WERI-Rb-1 (cell line): ENCODE measurements at regions not wholly inside any gene's neighbourhood (a gene's known extent, or its start where the extent isn't known, plus 50 kb on each side); places are given as distances from the start of the nearest gene placed in this dataset.

Experiments
- DNase-seq: peaks from one replicate; pipeline ENCODE4 v3.0.0-alpha.2; 2020
- H3K27ac ChIP-seq: fragments of 250-450 bp; sonication (Bioruptor Pico); 2 replicates; pipeline ENCODE4 v1.5.1; 2020; ENCODE audit warnings: mild to moderate bottlenecking, moderate library complexity
- H3K27me3 ChIP-seq: fragments of 250-450 bp; sonication (Bioruptor Pico); 2 replicates; pipeline ENCODE4 v1.5.1; 2021; ENCODE audit warnings: mild to moderate bottlenecking, low read depth, moderate library complexity; ENCODE audit not compliant: insufficient read depth, severe bottlenecking
- H3K36me3 ChIP-seq: fragments of 250-450 bp; sonication (Bioruptor Pico); 2 replicates; pipeline ENCODE4 v1.5.1; 2020; ENCODE audit warnings: mild to moderate bottlenecking, moderate library complexity
- H3K4me3 ChIP-seq: 2 replicates; pipeline ENCODE4 v1.5.1; 2011; ENCODE audit warnings: low read depth, mild to moderate bottlenecking, control low read depth, low read length
- H3K9me3 ChIP-seq: fragments of 250-450 bp; sonication (Bioruptor Pico); 2 replicates; pipeline ENCODE4 v1.5.1; 2021; ENCODE audit warnings: mild to moderate bottlenecking, moderate library complexity; ENCODE audit not compliant: severe bottlenecking
- CTCF ChIP-seq: IDR thresholded peaks from 2 replicates; pipeline ENCODE4 v1.5.1; 2011; ENCODE audit warnings: low read depth, mild to moderate bottlenecking, control low read depth, inconsistent platforms, low read length

GRCh38 chr2:67217398-67217797 lies 179.7 kb upstream of the ETAA1 start:
- H3K27ac ChIP-seq: no peak overlapping the region
- no peaks in the 10 kb centered on the region for H3K9me3 ChIP-seq
- peaks cover 19% of the 10 kb centered on the region for H3K27me3 ChIP-seq
- no peak for DNase-seq
- no peak overlapping the region for H3K4me3 ChIP-seq
- H3K36me3 ChIP-seq: no peaks in the 10 kb centered on the region
- TF ChIP-seq CTCF: no peak

- Histone ChIP-seq H3K4me3 (no peak overlapping the region), H3K27me3 (peaks cover 16% of the 10 kb centered on the region), H3K9me3 (no peaks in the 10 kb centered on the region), H3K27ac (no peak overlapping the region), H3K36me3 (no peaks in the 10 kb centered on the region)
- DNase-seq: no peak
- no peak for TF ChIP-seq CTCF
Observed at GRCh38 chr2:67218056-67218455, 179.1 kb upstream of the ETAA1 start.

GRCh38 chr2:67219651-67220050 lies 177.5 kb upstream of the ETAA1 start:
- H3K27me3 ChIP-seq: peaks cover 24% of the 10 kb centered on the region
- no peak overlapping the region for H3K4me3 ChIP-seq
- no peaks in the 10 kb centered on the region for H3K36me3 ChIP-seq
- H3K9me3 ChIP-seq: no peaks in the 10 kb centered on the region
- no peak for DNase-seq
- no peak for TF ChIP-seq CTCF
- no peak overlapping the region for H3K27ac ChIP-seq

- Histone ChIP-seq H3K27ac (no peak overlapping the region), H3K9me3 (no peaks in the 10 kb centered on the region), H3K27me3 (peaks cover 21% of the 10 kb centered on the region), H3K36me3 (no peaks in the 10 kb centered on the region), H3K4me3 (no peak overlapping the region)
- DNase-seq: no peak
- TF ChIP-seq CTCF: no peak
Observed at GRCh38 chr2:67221266-67221665, 175.9 kb upstream of the ETAA1 start.

GRCh38 chr2:67225287-67225973 lies 171.7 kb upstream of the ETAA1 start:
- no peaks in the 10 kb centered on the region for H3K36me3 ChIP-seq
- H3K4me3 ChIP-seq: no peak overlapping the region
- TF ChIP-seq CTCF: no peak
- no peak overlapping the region for H3K27ac ChIP-seq
- H3K9me3 ChIP-seq: no peaks in the 10 kb centered on the region
- no peak for DNase-seq
- H3K27me3 ChIP-seq: peaks cover 24% of the 10 kb centered on the region

- no peaks in the 10 kb centered on the region for H3K9me3 ChIP-seq
- H3K4me3 ChIP-seq: no peak overlapping the region
- no peak for TF ChIP-seq CTCF
- no peaks in the 10 kb centered on the region for H3K36me3 ChIP-seq
- H3K27ac ChIP-seq: no peak overlapping the region
- DNase-seq: no peak
- H3K27me3 ChIP-seq: peaks cover 26% of the 10 kb centered on the region
Observed at GRCh38 chr2:67229706-67230105, 167.4 kb upstream of the ETAA1 start.
